ENCODE measurements at regions not wholly inside any gene's neighbourhood (a gene's known extent, or its start where the extent isn't known, plus 50 kb on each side); places are given as distances from the start of the nearest gene placed in this dataset.
A peak's percentile ranks its signal among the peaks of the same experiment; 100 is the strongest.

GRCh38 chr10:1860351-1860750 lies 123.0 kb upstream of the ADARB2 start:
- no peak for DNase-seq (ENCODE audit: low read depth, low spot score)
- in situ Hi-C loops (cut with HindIII; ENCODE audit: low pct_unique_long_range_greater_than_20kb, low sequenced_read_pairs), result no loop called here

DNA sequence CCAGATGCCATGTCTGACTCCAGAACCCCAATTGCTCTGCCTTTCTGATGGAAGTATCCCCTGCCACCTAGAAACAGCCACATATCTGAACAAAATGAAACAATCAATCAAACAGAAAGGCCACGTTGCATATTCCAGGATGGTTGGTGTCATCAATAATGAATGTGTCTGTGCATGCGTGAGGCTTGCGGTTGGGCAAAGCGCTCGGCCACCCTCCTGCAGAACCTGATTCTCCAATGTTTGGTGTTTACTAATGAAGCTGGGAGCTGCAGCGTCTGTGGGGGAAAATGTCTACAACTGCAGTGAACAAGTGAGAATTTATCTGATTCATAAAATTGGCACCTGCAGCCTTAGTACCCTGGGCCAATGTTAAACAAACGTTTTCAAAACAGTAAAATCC lies 121.2 kb upstream of the ADARB2 start:
- no peak for DNase-seq (ENCODE audit: low read depth, low spot score)
- in situ Hi-C loops (cut with HindIII; ENCODE audit: low pct_unique_long_range_greater_than_20kb, low sequenced_read_pairs), result no loop called here

- DNase-seq (ENCODE audit: low read depth, low spot score), result no peak
- in situ Hi-C loops (cut with HindIII; ENCODE audit: low pct_unique_long_range_greater_than_20kb, low sequenced_read_pairs), result no loop called here
These were observed 120.7 kb upstream of the ADARB2 start for GRCh38 chr10:1858048-1858447.

GRCh38 chr10:1855911-1856310 lies 118.6 kb upstream of the ADARB2 start:
- in situ Hi-C loops (cut with HindIII; ENCODE audit: low pct_unique_long_range_greater_than_20kb, low sequenced_read_pairs), result no loop called here
- DNase-seq (ENCODE audit: low read depth, low spot score), result no peak

GRCh38 chr10:1854271-1854670 lies 116.9 kb upstream of the ADARB2 start:
- DNase-seq (ENCODE audit: low read depth, low spot score), result no peak
- in situ Hi-C loops (cut with HindIII; ENCODE audit: low pct_unique_long_range_greater_than_20kb, low sequenced_read_pairs), result no loop called here

DNA sequence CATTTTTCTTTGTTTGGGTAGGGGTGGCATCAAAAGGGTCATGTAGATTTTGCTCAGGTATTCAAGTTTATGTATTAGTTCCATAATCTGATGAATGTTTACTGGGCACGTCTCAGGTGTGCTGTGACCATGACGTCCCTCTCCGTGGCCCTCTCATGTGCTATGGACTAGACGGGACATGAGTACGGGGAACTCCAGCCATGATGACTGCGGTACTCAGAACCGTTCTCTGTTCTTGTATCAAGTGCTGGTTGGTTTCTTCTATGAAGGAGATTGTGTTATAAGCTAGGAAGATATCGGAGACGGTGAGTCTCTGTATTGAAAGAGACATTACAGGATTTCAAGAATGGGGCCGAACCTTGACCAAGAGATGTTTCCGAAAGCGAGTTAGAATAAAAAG lies 116.5 kb upstream of the ADARB2 start:
- in situ Hi-C loops (cut with HindIII; ENCODE audit: low pct_unique_long_range_greater_than_20kb, low sequenced_read_pairs), result no loop called here
- DNase-seq (ENCODE audit: low read depth, low spot score), result no peak

DNA sequence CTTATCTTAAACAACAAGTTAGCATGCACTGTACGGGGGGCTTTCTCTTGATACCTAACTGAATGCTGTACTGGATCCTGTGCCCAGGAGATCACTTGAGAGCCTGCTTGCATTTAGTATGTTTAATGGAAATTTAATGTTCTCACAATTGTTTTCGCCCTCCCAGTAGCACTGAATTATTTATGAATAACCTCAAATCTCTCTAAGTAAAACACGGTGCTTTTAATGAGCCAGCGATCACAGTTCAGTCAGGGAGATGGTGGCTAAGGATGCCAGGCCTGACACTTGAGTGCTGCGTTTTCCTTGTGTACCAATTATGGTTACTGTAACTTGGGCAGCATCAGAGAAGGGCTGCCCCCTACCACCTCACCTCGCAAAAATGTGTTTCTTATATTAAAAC lies 115.5 kb upstream of the ADARB2 start:
- in situ Hi-C loops (cut with HindIII; ENCODE audit: low pct_unique_long_range_greater_than_20kb, low sequenced_read_pairs), result no loop called here

GRCh38 chr10:1851762-1852161 lies 114.4 kb upstream of the ADARB2 start:
- in situ Hi-C loops (cut with HindIII; ENCODE audit: low pct_unique_long_range_greater_than_20kb, low sequenced_read_pairs), result no loop called here
- no peak for DNase-seq (ENCODE audit: low read depth, low spot score)

More for the DNA sequence above, 115.5 kb upstream of the ADARB2 start:
- DNase-seq (ENCODE audit: low read depth, low spot score), result no peak

DNA sequence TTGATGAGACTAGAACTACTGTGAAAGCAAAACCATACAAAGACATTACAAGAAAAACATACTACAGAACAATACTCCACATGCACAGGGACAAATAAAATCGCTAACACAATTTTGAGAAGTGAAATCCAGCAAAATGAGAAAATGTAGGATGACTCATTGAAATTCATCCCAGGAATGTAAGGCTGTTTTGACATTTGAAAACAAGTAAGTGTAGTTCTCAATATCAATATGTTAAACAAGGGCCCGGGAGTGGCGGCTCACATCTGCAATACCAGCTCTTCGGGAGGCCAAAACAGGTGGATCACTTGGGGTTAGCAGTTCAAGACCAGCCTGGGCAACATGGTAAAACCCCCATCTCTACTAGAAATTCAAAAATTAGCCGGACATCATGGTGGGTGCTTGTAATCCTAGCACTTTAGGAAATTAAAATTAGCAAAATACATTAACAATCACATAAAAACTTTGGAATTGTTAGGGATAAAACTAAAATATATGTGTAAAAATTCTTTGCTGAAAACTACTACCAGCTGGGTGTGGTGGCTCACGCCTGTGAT lies 113.7 kb upstream of the ADARB2 start:
- in situ Hi-C loops (cut with HindIII; ENCODE audit: low pct_unique_long_range_greater_than_20kb, low sequenced_read_pairs), result no loop called here
- DNase-seq (ENCODE audit: low read depth, low spot score), result no peak

DNA sequence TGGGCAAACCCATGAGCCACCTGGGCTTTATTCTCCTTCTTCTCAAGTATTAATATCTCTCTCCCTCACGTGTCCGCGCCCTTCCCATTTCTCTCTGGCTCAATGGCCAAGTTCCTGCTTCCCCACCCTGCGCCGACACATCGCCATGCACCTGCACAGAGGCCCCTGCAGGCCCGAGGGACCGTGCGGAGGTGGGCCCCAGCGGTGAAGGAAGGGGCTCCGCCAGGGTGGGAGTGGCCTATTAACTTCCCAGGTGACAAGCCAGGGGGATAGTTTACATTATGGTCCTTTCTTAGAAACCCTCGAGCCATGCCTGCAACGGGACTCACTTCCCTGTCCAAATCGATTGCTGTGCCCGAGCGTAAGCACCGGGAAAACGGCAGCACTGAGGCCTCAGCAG lies 110.0 kb upstream of the ADARB2 start:
- in situ Hi-C loops (cut with HindIII; ENCODE audit: low pct_unique_long_range_greater_than_20kb, low sequenced_read_pairs), result no loop called here
- DNase-seq (ENCODE audit: low read depth, low spot score), result no peak

GRCh38 chr10:1846032-1846431 lies 108.7 kb upstream of the ADARB2 start:
- DNase-seq (ENCODE audit: low read depth, low spot score), result no peak
- in situ Hi-C loops (cut with HindIII; ENCODE audit: low pct_unique_long_range_greater_than_20kb, low sequenced_read_pairs), result no loop called here

DNA sequence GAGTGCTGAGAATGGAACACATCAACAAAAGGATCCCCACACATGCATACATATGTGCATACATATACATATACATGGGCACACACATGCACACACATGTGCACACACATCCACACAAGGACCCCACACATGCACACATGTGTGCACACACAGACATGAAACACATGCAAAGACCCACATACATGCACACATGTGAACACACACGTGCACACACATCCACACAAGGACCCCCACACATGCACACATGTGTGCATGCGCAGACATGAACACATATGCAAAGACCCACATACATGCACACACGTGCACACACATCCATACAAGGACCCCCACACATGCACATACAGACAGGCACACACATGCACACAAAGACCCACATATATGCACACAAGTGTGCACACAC lies 104.4 kb upstream of the ADARB2 start:
- no peak for DNase-seq (ENCODE audit: low read depth, low spot score)
- in situ Hi-C loops (cut with HindIII; ENCODE audit: low pct_unique_long_range_greater_than_20kb, low sequenced_read_pairs), result no loop called here

DNA sequence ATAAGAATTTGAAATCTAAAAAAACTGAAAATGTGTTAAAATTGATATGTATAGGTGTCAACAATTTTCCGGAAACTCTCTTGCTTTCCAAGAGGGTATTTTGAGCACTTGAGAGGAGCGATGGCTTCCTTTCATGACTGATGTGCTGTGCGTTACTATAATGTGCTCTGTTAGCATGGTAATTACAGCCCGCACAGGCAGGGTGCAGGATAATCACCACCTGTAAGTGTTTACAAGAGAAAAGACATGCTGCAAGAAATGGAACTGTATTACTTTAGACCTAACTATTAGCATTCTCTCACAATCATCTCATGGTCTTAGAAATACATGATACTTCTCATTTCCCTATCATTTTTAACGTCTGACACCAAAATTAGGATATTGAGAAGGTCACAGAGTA lies 92.4 kb upstream of the ADARB2 start:
- in situ Hi-C loops (cut with HindIII; ENCODE audit: low pct_unique_long_range_greater_than_20kb, low sequenced_read_pairs), result no loop called here
- DNase-seq (ENCODE audit: low read depth, low spot score), result no peak

- DNase-seq (ENCODE audit: low read depth, low spot score), result no peak
- in situ Hi-C loops (cut with HindIII; ENCODE audit: low pct_unique_long_range_greater_than_20kb, low sequenced_read_pairs), result no loop called here
These were observed 87.6 kb upstream of the ADARB2 start for GRCh38 chr10:1824928-1825327.

- in situ Hi-C loops (cut with HindIII; ENCODE audit: low pct_unique_long_range_greater_than_20kb, low sequenced_read_pairs), result no loop called here
- no peak for DNase-seq (ENCODE audit: low read depth, low spot score)
These were observed 77.2 kb upstream of the ADARB2 start for GRCh38 chr10:1814556-1814955.

- DNase-seq (ENCODE audit: low read depth, low spot score), result peak; percentile 6
- in situ Hi-C loops (cut with HindIII; ENCODE audit: low pct_unique_long_range_greater_than_20kb, low sequenced_read_pairs), result no loop called here
These were observed 71.9 kb upstream of the ADARB2 start for GRCh38 chr10:1809139-1809741.

- no peak for DNase-seq (ENCODE audit: low read depth, low spot score)
- in situ Hi-C loops (cut with HindIII; ENCODE audit: low pct_unique_long_range_greater_than_20kb, low sequenced_read_pairs), result no loop called here
These were observed 70.6 kb upstream of the ADARB2 start for GRCh38 chr10:1807924-1808323.

DNA sequence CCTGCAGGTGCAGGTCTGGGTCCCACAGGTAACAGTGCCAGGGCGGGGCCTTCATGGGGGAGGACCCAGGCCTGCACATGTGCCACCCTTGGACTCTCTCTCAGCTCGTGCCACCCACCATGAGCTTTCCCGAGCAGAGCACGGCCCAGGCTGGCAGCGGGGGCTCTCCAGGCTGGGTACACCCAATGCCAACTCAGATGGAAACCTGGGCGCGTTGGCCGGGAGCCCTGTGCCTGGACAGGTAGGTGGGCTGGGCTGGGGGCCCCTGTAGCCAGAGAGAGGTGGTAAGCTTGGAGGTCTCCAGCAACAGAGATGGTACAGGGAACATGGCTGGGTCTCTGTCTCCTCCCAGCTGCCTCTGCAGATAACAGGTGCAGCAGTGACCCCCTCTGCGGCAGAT lies 69.9 kb upstream of the ADARB2 start:
- in situ Hi-C loops (cut with HindIII; ENCODE audit: low pct_unique_long_range_greater_than_20kb, low sequenced_read_pairs), result no loop called here
- no peak for DNase-seq (ENCODE audit: low read depth, low spot score)

GRCh38 chr10:1802413-1802812 lies 65.1 kb upstream of the ADARB2 start:
- no peak for DNase-seq (ENCODE audit: low read depth, low spot score)
- in situ Hi-C loops (cut with HindIII; ENCODE audit: low pct_unique_long_range_greater_than_20kb, low sequenced_read_pairs), result no loop called here

DNA sequence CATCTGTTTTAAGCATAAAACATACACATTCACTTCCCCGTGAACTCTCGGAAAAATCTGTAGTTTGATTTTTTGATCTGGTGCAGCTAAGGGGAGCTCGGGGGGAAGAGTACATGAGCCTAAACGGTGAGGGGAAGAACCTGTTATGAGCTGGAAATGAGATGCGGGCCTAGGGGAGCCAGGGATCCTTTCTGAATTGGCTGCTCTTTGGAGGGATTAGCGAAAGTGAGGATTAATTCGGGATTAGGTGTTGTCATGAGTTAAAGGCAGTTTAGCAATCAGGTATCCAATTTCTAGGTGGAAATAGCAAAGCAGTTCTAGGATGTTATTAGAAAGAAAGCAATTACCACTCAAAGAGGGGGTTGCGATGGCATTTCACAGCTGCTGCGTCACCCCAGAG lies 51.1 kb upstream of the ADARB2 start:
- DNase-seq (ENCODE audit: low read depth, low spot score), result no peak
- in situ Hi-C loops (cut with HindIII; ENCODE audit: low pct_unique_long_range_greater_than_20kb, low sequenced_read_pairs), result no loop called here

Measured in SK-MEL-5 (cell line).